VCaP (cell line): ENCODE measurements at regions not wholly inside any gene's neighbourhood (a gene's known extent, or its start where the extent isn't known, plus 50 kb on each side); places are given as distances from the start of the nearest gene placed in this dataset.

Source experiments
- H3K27ac ChIP-seq: fragments of 450-650 bp; 2 replicates; pipeline ENCODE4 v1.5.1; 2017
- TF ChIP-seq, protein P1 (sequence below): fragments of 450-650 bp; conservative IDR thresholded peaks from 2 replicates; pipeline ENCODE4 v1.5.1; 2017; ENCODE audit warnings: mild to moderate bottlenecking, moderate library complexity

DNA sequence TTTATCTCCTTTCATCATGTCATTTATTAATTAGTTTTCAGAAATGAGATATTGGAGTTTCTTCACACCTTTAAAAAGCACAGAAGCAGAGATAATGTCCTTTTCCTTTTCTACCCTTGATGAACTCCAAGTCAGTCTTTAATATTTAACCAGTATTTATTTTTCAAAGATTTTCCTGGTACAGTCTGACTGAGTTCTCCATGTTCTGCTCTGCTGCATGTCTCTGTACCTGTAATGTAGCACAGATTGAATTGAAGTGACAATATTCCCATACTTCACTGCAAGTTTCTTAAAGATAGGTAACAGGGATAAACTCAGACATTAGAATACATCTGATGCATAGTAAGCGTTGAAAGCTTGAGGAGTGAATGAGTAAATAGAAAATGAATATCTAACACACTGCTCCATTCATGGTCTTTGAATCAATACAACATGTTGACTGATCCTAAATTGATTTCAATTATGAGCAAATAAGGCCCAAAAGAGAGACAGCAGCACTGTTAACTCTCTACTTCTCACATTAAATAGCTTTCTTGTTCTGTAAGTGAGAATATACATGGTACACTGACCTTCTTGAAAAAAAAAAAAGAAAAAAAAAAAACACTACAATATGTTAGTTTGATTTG lies 1323.6 kb upstream of the PRR20A start:
- TF ChIP-seq, protein P1, sequence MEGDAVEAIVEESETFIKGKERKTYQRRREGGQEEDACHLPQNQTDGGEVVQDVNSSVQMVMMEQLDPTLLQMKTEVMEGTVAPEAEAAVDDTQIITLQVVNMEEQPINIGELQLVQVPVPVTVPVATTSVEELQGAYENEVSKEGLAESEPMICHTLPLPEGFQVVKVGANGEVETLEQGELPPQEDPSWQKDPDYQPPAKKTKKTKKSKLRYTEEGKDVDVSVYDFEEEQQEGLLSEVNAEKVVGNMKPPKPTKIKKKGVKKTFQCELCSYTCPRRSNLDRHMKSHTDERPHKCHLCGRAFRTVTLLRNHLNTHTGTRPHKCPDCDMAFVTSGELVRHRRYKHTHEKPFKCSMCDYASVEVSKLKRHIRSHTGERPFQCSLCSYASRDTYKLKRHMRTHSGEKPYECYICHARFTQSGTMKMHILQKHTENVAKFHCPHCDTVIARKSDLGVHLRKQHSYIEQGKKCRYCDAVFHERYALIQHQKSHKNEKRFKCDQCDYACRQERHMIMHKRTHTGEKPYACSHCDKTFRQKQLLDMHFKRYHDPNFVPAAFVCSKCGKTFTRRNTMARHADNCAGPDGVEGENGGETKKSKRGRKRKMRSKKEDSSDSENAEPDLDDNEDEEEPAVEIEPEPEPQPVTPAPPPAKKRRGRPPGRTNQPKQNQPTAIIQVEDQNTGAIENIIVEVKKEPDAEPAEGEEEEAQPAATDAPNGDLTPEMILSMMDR = no peak
- H3K27ac ChIP-seq = no peak overlapping the region

DNA sequence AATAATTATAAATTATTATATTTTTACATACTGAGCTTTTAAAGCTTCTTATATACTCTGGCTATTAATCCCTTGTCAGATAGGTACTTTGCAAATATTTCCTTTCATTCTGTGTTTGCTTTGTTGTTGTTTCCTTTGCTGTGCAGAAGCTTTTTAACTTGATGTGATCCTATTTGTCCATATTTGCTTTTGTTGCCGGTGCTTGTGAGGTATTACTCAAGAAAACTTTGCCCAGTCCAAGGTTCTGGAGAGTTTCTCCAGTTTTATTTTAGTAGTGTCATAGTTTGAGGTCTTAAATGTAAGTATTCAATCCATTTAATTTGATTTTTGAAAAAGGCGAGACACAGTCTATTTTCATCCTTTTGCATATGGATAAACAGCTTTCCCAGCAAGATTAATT lies 1319.9 kb upstream of the PRR20A start:
- TF ChIP-seq, protein P1 = no peak

DNA sequence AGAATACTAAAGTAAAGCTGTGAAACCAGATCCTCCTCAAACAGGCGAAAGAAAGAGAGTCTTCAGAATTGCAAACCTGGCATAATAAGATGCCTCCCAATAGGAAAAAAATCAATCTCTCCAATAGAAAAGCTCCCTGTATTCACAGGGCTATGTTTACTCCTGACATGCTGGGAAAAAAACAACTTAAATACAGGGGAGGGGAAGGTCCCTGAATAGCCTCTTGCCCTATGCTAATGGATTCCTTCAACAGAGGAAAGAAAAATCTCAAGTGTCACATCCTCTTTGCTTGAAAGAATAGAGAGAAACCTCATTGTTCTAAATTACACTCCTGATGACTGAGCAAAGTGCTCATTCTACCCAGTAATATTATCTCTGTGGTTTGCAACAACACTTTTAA lies 1271.1 kb upstream of the PRR20A start:
- no peak overlapping the region for H3K27ac ChIP-seq
- TF ChIP-seq, protein P1 = no peak

More for the DNA sequence above, 1319.9 kb upstream of the PRR20A start:
- no peak overlapping the region for H3K27ac ChIP-seq

DNA sequence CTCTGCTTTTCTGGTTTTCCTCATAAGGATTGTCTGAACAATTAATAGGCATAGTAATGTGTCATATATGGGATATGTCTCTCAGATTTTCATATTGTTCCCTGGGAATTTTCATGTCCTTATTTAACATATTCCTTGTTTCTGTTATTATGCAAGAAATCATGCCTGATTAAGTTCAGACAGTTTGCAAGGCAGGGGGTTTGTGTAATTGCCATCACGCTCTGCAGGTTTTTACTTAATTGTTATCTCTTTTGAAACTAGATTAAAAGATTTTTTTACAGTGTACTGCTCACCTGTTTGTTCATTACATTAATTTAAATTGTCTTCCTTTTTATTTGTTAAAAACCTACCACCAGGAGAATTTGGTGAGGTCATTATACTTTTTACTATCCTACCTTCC lies 1253.2 kb upstream of the PRR20A start:
- H3K27ac ChIP-seq = no peak overlapping the region
- TF ChIP-seq, protein P1 = no peak

DNA sequence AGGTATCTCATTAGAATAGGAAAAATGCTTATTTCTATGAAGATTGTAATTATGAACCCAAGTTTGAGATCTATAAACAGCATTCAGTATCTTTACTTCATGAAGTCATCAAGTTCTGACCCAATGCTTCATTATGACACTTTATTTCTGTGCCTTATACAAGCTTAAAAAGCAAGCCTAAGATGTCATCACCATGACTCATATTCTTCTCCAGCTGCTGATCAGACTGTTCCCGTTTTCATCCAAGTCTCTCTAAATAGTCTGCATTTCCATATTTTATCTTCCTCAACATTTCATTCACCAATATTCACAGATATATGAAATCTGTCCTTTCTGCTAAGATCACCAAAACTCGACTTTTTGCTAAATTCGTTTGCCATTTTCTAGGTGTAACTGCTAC lies 1247.2 kb upstream of the PRR20A start:
- no peak overlapping the region for H3K27ac ChIP-seq
- TF ChIP-seq, protein P1 = no peak

DNA sequence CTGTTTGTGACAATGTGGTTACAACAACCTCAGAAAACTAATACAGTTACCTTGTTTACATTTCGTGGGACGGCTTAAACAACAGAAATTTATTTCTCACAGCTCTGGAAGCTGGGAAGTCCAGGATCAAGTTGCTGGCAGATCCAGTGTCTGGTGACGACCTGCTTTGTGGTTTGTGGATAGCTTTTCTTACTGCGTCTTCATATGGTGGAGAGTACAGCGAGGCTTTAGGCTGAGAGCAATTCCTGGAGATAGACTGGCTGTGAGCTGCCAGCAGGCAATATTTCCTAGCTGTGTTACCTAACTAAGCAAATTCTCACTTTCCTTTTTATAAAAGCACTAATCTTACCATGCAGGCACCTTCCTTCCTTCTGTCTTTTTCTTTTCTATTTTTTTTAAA lies 1203.5 kb upstream of the PRR20A start:
- H3K27ac ChIP-seq = no peak overlapping the region
- TF ChIP-seq, protein P1 = no peak

DNA sequence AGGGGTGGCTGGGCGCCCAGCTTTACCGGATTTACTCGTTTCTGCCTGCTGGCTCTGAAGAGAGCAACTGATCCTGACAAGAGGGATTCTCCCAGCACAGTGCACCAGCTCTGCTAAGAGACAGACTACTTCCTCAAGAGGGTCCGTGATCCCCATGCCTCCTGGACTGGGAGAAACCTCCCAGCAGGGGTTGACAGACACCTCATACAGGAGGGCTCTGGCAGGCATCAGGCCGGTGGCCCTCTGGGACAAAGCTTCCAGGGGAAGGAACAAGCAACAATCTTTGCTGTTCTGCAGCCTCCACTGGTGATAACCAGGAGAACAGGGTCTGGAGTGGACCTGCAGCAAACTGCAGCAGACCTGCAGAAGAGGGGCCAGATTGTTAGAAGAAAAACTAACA lies 1192.5 kb upstream of the PRR20A start:
- no peak overlapping the region for H3K27ac ChIP-seq

More for the DNA sequence above, 1192.5 kb upstream of the PRR20A start:
- TF ChIP-seq, protein P1 = no peak
